ENCODE measurements at regions not wholly inside any gene's neighbourhood (a gene's known extent, or its start where the extent isn't known, plus 50 kb on each side); places are given as distances from the start of the nearest gene placed in this dataset.

DNA sequence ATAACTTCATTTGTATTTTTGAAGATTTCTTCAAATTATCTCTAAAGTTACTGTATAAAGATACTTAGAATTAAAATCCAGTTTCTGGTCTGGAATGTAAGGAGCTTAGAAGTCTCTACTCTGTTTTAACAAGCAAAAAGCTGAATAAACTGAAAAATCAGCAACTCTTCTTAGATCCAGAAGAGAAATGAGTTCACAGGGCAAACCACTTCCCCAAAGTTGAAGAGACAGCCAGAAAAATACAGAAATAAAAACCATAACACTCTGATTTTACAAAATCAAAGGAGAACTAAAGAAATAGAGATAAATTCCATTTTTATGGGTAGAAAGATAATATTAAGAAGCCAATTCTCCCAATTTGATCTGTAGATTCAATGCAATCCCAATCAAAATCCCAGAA lies 1166.8 kb downstream of the ADGRL3 start:
- no peaks in the 10 kb centered on the region for H3K9me3 ChIP-seq
- TF ChIP-seq, protein P1, sequence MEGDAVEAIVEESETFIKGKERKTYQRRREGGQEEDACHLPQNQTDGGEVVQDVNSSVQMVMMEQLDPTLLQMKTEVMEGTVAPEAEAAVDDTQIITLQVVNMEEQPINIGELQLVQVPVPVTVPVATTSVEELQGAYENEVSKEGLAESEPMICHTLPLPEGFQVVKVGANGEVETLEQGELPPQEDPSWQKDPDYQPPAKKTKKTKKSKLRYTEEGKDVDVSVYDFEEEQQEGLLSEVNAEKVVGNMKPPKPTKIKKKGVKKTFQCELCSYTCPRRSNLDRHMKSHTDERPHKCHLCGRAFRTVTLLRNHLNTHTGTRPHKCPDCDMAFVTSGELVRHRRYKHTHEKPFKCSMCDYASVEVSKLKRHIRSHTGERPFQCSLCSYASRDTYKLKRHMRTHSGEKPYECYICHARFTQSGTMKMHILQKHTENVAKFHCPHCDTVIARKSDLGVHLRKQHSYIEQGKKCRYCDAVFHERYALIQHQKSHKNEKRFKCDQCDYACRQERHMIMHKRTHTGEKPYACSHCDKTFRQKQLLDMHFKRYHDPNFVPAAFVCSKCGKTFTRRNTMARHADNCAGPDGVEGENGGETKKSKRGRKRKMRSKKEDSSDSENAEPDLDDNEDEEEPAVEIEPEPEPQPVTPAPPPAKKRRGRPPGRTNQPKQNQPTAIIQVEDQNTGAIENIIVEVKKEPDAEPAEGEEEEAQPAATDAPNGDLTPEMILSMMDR (IDR thresholded peaks at IDR 0.05), result no peak
- no peak overlapping the region for H3K4me3 ChIP-seq
- no peaks in the 10 kb centered on the region for H3K36me3 ChIP-seq
- no peaks in the 10 kb centered on the region for H3K4me1 ChIP-seq
- H3K27ac ChIP-seq, result no peak overlapping the region
- no peak for DNase-seq (ENCODE audit: low spot score)
- H3K27me3 ChIP-seq, result no peaks in the 10 kb centered on the region

DNA sequence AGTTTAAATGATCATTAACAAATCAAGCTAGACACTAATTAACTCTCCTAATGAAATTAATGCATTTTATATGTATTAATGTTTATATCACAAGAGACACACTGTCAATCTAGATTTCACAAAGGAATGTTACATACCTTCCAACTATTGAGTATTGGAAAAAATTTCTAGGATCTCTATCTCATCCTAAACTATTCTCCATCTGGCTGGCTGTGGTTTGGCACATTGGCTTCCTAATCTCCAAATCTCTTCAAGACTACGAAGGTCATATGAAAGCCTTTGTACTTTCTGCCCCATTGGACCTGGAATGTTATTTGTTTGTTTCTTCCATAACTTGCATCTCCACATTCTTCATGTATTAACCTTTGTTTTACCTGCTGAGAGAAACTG lies 1160.0 kb downstream of the ADGRL3 start:
- Histone ChIP-seq H3K36me3 (no peaks in the 10 kb centered on the region), H3K27me3 (no peaks in the 10 kb centered on the region), H3K4me1 (no peaks in the 10 kb centered on the region), H3K27ac (no peak overlapping the region), H3K9me3 (no peaks in the 10 kb centered on the region), H3K4me3 (no peak overlapping the region)
- TF ChIP-seq, protein P1 (IDR thresholded peaks at IDR 0.05), result no peak
- DNase-seq (ENCODE audit: low spot score), result no peak

DNA sequence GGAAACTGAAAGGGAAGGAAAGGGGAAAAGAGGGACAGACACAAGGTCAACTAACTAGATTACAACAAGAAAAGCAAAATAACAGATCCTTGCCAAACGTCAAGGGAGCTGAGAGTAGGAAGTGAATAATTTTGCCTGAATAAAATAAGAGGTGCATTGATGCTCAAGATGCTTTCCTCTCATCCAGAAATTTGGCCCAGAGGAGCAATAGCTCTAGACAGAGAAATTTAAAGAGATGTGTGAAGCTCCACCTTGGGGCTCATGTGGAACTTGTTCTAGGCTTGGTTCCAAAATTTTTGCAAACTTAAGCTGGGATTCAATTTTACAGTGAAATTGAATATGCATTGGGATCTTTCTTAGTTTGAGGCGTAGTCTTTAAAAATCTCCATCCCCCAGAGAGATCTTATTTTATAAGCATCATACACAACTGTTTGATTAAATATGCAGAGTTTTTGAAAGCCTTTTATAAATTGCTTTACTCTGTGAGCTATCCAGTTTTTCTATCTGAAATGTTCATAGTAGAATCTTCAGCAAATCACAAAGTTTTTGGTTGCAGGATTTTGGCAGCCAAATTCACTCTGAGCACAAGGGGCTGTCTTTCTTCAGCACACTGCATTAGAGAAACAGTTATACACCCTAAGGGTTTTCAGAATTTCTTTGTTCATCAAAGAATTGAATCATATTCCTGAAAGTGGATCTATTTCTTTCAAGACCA lies 1159.5 kb downstream of the ADGRL3 start:
- Histone ChIP-seq H3K4me1 (no peaks in the 10 kb centered on the region), H3K9me3 (no peaks in the 10 kb centered on the region), H3K4me3 (no peak overlapping the region), H3K27me3 (no peaks in the 10 kb centered on the region), H3K27ac (no peak overlapping the region), H3K36me3 (no peaks in the 10 kb centered on the region)
- DNase-seq (ENCODE audit: low spot score), result no peak
- TF ChIP-seq, protein P1 (IDR thresholded peaks at IDR 0.05), result no peak

DNA sequence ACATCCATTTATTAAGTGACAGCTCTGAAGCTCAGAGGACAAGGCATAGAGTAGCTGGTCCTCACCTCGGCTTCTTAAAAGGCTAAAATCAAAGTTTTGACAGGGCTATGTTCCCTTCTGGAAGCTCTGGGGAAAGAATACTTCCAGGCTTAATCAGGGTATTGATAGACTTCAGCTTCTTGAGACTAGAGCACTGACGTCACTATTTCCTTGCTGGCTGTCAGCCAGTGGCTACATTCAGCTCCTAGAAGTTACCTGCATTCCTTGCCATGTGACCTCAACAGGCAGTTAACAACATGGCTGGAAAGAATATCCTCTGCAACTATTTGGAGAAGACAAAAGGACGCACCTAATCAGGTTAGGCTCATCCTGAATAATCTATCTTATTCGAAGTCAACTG lies 1144.8 kb downstream of the ADGRL3 start:
- peaks cover 0 to 23% of the 10 kb centered on the region in 2 donors for H3K9me3 ChIP-seq
- no peak overlapping the region for H3K27ac ChIP-seq
- no peak overlapping the region for H3K4me3 ChIP-seq
- no peak for DNase-seq (ENCODE audit: low spot score)
- no peaks in the 10 kb centered on the region for H3K36me3 ChIP-seq
- no peaks in the 10 kb centered on the region for H3K27me3 ChIP-seq
- H3K4me1 ChIP-seq, result no peaks in the 10 kb centered on the region
- TF ChIP-seq, protein P1 (IDR thresholded peaks at IDR 0.05), result no peak

DNA sequence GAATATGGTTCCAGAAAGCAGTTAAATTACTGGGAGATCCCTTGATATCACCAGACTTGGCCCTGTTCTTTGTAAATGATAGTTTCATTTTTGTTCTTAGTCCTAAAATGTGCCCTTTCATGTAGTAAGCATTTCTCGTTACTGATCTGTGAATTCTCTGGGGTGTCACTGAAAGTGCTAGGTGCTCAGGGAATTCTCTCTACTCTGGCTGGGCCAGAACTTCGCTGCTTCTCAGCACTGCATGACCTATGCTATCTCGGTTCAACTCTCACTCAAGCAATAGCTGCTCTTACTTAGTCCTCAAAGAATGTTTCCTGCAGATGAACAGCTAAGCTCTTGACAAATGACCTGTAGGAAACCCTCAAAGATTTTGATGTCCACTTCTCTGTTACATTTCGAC lies 1144.3 kb downstream of the ADGRL3 start:
- H3K27ac ChIP-seq, result no peak overlapping the region
- no peak overlapping the region for H3K4me3 ChIP-seq
- DNase-seq (ENCODE audit: low spot score), result no peak
- TF ChIP-seq, protein P1 (IDR thresholded peaks at IDR 0.05), result no peak
- no peaks in the 10 kb centered on the region for H3K4me1 ChIP-seq
- no peaks in the 10 kb centered on the region for H3K36me3 ChIP-seq
- H3K27me3 ChIP-seq, result no peaks in the 10 kb centered on the region
- peaks cover 0 to 23% of the 10 kb centered on the region in 2 donors for H3K9me3 ChIP-seq

DNA sequence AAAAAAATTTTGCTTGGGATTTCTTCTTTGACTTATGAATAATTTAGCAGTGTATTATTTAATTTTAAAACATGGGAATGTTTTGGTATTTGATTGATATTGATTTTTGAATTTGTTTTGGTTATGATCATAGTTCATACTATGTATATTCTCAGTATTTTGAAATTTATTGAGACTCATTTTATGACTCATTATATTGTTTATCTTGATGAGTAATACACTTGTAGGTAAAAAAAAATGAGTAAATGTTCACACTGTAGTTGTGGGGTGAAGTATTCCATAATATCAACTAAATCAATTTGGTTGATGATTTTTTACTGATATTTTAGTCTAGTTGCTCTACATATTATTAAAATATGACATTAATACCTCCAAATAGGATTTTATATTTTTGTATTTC lies 1142.2 kb downstream of the ADGRL3 start:
- H3K36me3 ChIP-seq, result no peaks in the 10 kb centered on the region
- TF ChIP-seq, protein P1 (IDR thresholded peaks at IDR 0.05), result no peak
- DNase-seq (ENCODE audit: low spot score), result no peak
- H3K27me3 ChIP-seq, result no peaks in the 10 kb centered on the region
- peaks cover 0 to 23% of the 10 kb centered on the region in 2 donors for H3K9me3 ChIP-seq
- no peak overlapping the region for H3K4me3 ChIP-seq
- H3K27ac ChIP-seq, result no peak overlapping the region
- H3K4me1 ChIP-seq, result no peaks in the 10 kb centered on the region
